HCT116 (cell line): ENCODE measurements at regions not wholly inside any gene's neighbourhood (a gene's known extent, or its start where the extent isn't known, plus 50 kb on each side); places are given as distances from the start of the nearest gene placed in this dataset.

Experiments
- ATAC-seq: fragments of 200-7000 bp; cut with Tn5 transposase; 2 replicates; pipeline ENCODE4 v1.9.1; 2020; ENCODE audit warnings: mild to moderate bottlenecking, moderate library complexity
- BruUV-seq: library from RNA; stranded (reverse); fragments of 400-500 nt; replicated peaks from 2 replicates; lab custom pipeline; 2021; lab: Mats Ljungman, UMichigan
- CTCF ChIA-PET: fragments of 300-600 bp; sonication (Branson Sonifier 250); formaldehyde crosslinking; loops from one replicate; lab custom pipeline; 2021; ENCODE audit warnings: antibody characterized with exemption; lab: Charles Lee
- POLR2A ChIA-PET: fragments of 300-600, 350-600 bp; sonication (Branson Sonifier 250); formaldehyde crosslinking; loops from one replicate; lab custom pipeline; 2021; ENCODE audit warnings: antibody characterized with exemption; lab: Charles Lee
- RAD21 ChIA-PET, 2 experiments: fragments of 300-600 bp; sonication (Branson Sonifier 250); formaldehyde crosslinking; loops; one replicate each; lab custom pipeline; 2023; ENCODE audit warnings: low total read pairs in 2 of 2; ENCODE audit not compliant: uncharacterized antibody in 2 of 2, unreplicated experiment in 2 of 2, low non-redundant PET in 1 of 2; lab: Charles Lee
- DNase-seq: peaks from one replicate; pipeline ENCODE4 v3.0.0-alpha.2; 2010; ENCODE audit warnings: low read depth, low spot score
- H2AFZ ChIP-seq: fragments of 200-600 bp; shearing (Covaris generic), sonication (generic); 2 replicates; pipeline ENCODE4 v1.6.1; 2017; ENCODE audit warnings: low read depth, mixed run types, mixed read lengths, antibody characterized with exemption, low read length; ENCODE audit not compliant: poor library complexity, severe bottlenecking
- H3K27ac ChIP-seq: 2 replicates; pipeline ENCODE4 v1.5.1; 2012; ENCODE audit warnings: low read depth, low read length
- H3K27me3 ChIP-seq: fragments of 200-600 bp; sonication (generic); 2 replicates; pipeline ENCODE4 v1.6.1; 2016; ENCODE audit warnings: mixed run types, low read length, mixed read lengths; ENCODE audit not compliant: insufficient read depth
- H3K36me3 ChIP-seq, 2 experiments: fragments of 200-500 bp in 1 of 2; fragments of 200-600 bp in 1 of 2; sonication (Bioruptor generic) in 1 of 2; sonication (generic) in 1 of 2; 2 replicates each; pipeline versions ENCODE4 v1.5.1 to v1.6.1; 2014 to 2016; ENCODE audit warnings: low read length in 2 of 2, inconsistent platforms in 1 of 2, mixed read lengths in 1 of 2, mixed run types in 1 of 2; ENCODE audit not compliant: insufficient read depth in 2 of 2, control insufficient read depth in 1 of 2
- H3K4me1 ChIP-seq, 2 experiments: fragments of 200-600 bp in 1 of 2; sonication (generic) in 1 of 2; 2 replicates each; pipeline versions ENCODE4 v1.5.1 to v1.6.1; 2012 to 2017; ENCODE audit warnings: low read length in 2 of 2, inconsistent platforms in 1 of 2, mild to moderate bottlenecking in 1 of 2, mixed read lengths in 1 of 2, mixed run types in 1 of 2, moderate library complexity in 1 of 2; ENCODE audit not compliant: insufficient read depth in 2 of 2, control insufficient read depth in 1 of 2
- H3K4me2 ChIP-seq: fragments of 200-600 bp; sonication (generic); 2 replicates; pipeline ENCODE4 v1.6.1; 2017; ENCODE audit warnings: mixed run types, low read length, mixed read lengths
- H3K4me3 ChIP-seq, 2 experiments: fragments of 200-600 bp in 1 of 2; sonication (generic) in 1 of 2; replicated peaks in 1 of 2; 2 replicates each; pipeline ENCODE4 v1.5.1; 2011 to 2016; ENCODE audit warnings: low read length in 2 of 2, control low read depth in 1 of 2, low read depth in 1 of 2, mild to moderate bottlenecking in 1 of 2, mixed read lengths in 1 of 2, mixed run types in 1 of 2
- H3K79me2 ChIP-seq: fragments of 200-600 bp; sonication (generic); 2 replicates; pipeline ENCODE4 v1.6.1; 2017; ENCODE audit warnings: mild to moderate bottlenecking, mixed run types, low read length, moderate library complexity, mixed read lengths; ENCODE audit not compliant: insufficient read depth
- H3K9ac ChIP-seq: fragments of 200-600 bp; sonication (generic); 2 replicates; pipeline ENCODE4 v1.6.1; 2016; ENCODE audit warnings: low read length, mixed read lengths
- H3K9me2 ChIP-seq: fragments of 200-600 bp; sonication (generic), shearing (Covaris generic); 2 replicates; pipeline ENCODE4 v1.6.1; 2017; ENCODE audit warnings: mixed run types, mild to moderate bottlenecking, moderate library complexity; ENCODE audit not compliant: insufficient read depth
- H3K9me3 ChIP-seq, 2 experiments: fragments of 200-500 bp in 1 of 2; fragments of 200-600 bp in 1 of 2; sonication (Bioruptor generic) in 1 of 2; sonication (generic) in 1 of 2; 2 replicates each; pipeline ENCODE4 v1.6.1; 2014 to 2017; ENCODE audit warnings: low read length in 2 of 2, mixed read lengths in 2 of 2, inconsistent platforms in 1 of 2, low read depth in 1 of 2, mild to moderate bottlenecking in 1 of 2, mixed run types in 1 of 2, moderate library complexity in 1 of 2; ENCODE audit not compliant: control insufficient read depth in 1 of 2, insufficient read depth in 1 of 2
- H4K20me1 ChIP-seq: fragments of 200-600 bp; sonication (generic), shearing (Covaris generic); 2 replicates; pipeline ENCODE4 v1.6.1; 2017; ENCODE audit warnings: mixed run types, mild to moderate bottlenecking, moderate library complexity; ENCODE audit not compliant: insufficient read depth
- ATF3 ChIP-seq: IDR thresholded peaks from 2 replicates; pipeline ENCODE4 v1.6.1; 2012
- CBX3 ChIP-seq: IDR thresholded peaks from 2 replicates; pipeline ENCODE4 v1.6.1; 2012; ENCODE audit warnings: low read depth
- CEBPB ChIP-seq: IDR thresholded peaks from 2 replicates; pipeline ENCODE4 v1.6.1; 2012; ENCODE audit warnings: low read depth
- CTCF ChIP-seq, 3 experiments: fragments of 200-600 bp in 1 of 3; sonication (generic) in 1 of 3; IDR thresholded peaks in 2 of 3; conservative IDR thresholded peaks in 1 of 3; 2 replicates each; pipeline ENCODE4 v1.5.1; 2012 to 2017; ENCODE audit warnings: low read depth in 2 of 3, low read length in 2 of 3, antibody characterized with exemption in 1 of 3, borderline replicate concordance in 1 of 3, control low read depth in 1 of 3, mild to moderate bottlenecking in 1 of 3, mixed read lengths in 1 of 3, mixed run types in 1 of 3, moderate library complexity in 1 of 3; ENCODE audit not compliant: insufficient read depth in 1 of 3
- EGR1 ChIP-seq: IDR thresholded peaks from 2 replicates; pipeline ENCODE4 v1.6.1; 2012; ENCODE audit warnings: low read depth
- EZH2phosphoT487 ChIP-seq: fragments of 200-600 bp; IDR thresholded peaks from 2 replicates; pipeline ENCODE4 v1.6.1; 2018; ENCODE audit warnings: antibody characterized with exemption, borderline replicate concordance
- FOSL1 ChIP-seq: IDR thresholded peaks from 2 replicates; pipeline ENCODE4 v1.6.1; 2012; ENCODE audit warnings: low read depth
- JUND ChIP-seq: IDR thresholded peaks from 2 replicates; pipeline ENCODE4 v1.6.1; 2012
- MAX ChIP-seq: IDR thresholded peaks from 2 replicates; pipeline ENCODE4 v1.6.1; 2012
- POLR2A ChIP-seq: IDR thresholded peaks from 2 replicates; pipeline ENCODE4 v1.7.0; 2011; ENCODE audit warnings: borderline replicate concordance; ENCODE audit not compliant: insufficient read depth, insufficient read length; ENCODE audit errors: extremely low read depth
- POLR2AphosphoS5 ChIP-seq: IDR thresholded peaks from 2 replicates; pipeline ENCODE4 v1.6.1; 2011; ENCODE audit warnings: mild to moderate bottlenecking, low read depth, low read length, moderate library complexity
- RAD21 ChIP-seq: IDR thresholded peaks from 2 replicates; pipeline ENCODE4 v1.6.1; 2012; ENCODE audit warnings: low read depth, mild to moderate bottlenecking
- SIN3A ChIP-seq: IDR thresholded peaks from 2 replicates; pipeline ENCODE4 v1.6.1; 2012; ENCODE audit warnings: low read depth
- SP1 ChIP-seq: IDR thresholded peaks from 2 replicates; pipeline ENCODE4 v1.6.1; 2012; ENCODE audit warnings: low read depth
- SRF ChIP-seq: IDR thresholded peaks from 2 replicates; pipeline ENCODE4 v1.6.1; 2012; ENCODE audit warnings: low read depth
- TCF7L2 ChIP-seq: IDR thresholded peaks from 2 replicates; pipeline ENCODE4 v1.7.0; 2011; ENCODE audit warnings: borderline replicate concordance, inconsistent platforms; ENCODE audit not compliant: insufficient read depth, insufficient read length; ENCODE audit errors: extremely low read depth
- YY1 ChIP-seq: IDR thresholded peaks from 2 replicates; pipeline ENCODE4 v1.6.1; 2011; ENCODE audit warnings: low read length, low read depth, moderate library complexity, mild to moderate bottlenecking; ENCODE audit not compliant: insufficient replicate concordance; ENCODE audit errors: extremely low read depth
- ZBTB33 ChIP-seq: IDR thresholded peaks from 2 replicates; pipeline ENCODE4 v1.6.1; 2011; ENCODE audit warnings: mild to moderate bottlenecking, low read length, moderate library complexity; ENCODE audit not compliant: insufficient replicate concordance; ENCODE audit errors: extremely low read depth
- ZFX ChIP-seq: fragments of 450-650 bp; IDR thresholded peaks from 2 replicates; pipeline ENCODE4 v1.6.1; 2017
- ZNF274 ChIP-seq: fragments of 200-500 bp; sonication (Bioruptor generic); IDR thresholded peaks from 2 replicates; pipeline ENCODE4 v1.6.1; 2014; ENCODE audit warnings: mild to moderate bottlenecking, low read depth, low read length, inconsistent platforms
- intact Hi-C: fragments of 100-400 bp; cut with micrococcal nuclease; formaldehyde crosslinking; loops from 2 replicates; pipeline ENCODE4 v1.10.0; 2022

- Histone ChIP-seq H4K20me1 (no peaks in the 10 kb centered on the region), H3K36me3 (no peaks in the 10 kb centered on the region), H3K4me3 (no peak overlapping the region), H3K79me2 (no peaks in the 10 kb centered on the region), H3K9me2 (no peaks in the 10 kb centered on the region), H3K27me3 (peaks cover 23% of the 10 kb centered on the region), H3K4me2 (no peak overlapping the region), H3K9me3 (no peaks in the 10 kb centered on the region), H2AFZ (no peak overlapping the region), H3K9ac (no peak overlapping the region), H3K27ac (no peak overlapping the region), H3K4me1 (no peaks in the 10 kb centered on the region)
- no TSS peak for BruUV-seq
- no peak for TF ChIP-seq EZH2phosphoT487
- TF ChIP-seq CBX3 = no peak
- TF ChIP-seq ZBTB33 = no peak
- no peak for TF ChIP-seq CTCF (IDR thresholded peaks at IDR 0.05 in 2 of 3, conservative IDR thresholded peaks at IDR 0.05 in 1 of 3; ENCODE audit: borderline replicate concordance in 1 of 3, insufficient read depth in 1 of 3, low read depth in 2 of 3, low read length in 2 of 3)
- no peak for TF ChIP-seq POLR2AphosphoS5
- TF ChIP-seq YY1 = no peak
- no peak for TF ChIP-seq FOSL1
- TF ChIP-seq ZNF274 = no peak
- TF ChIP-seq ATF3 = no peak
- no peak for TF ChIP-seq TCF7L2
- TF ChIP-seq CEBPB = no peak
- TF ChIP-seq SIN3A = no peak
- no peak for TF ChIP-seq POLR2A
- TF ChIP-seq SRF = no peak
- TF ChIP-seq RAD21 = no peak
- no peak for TF ChIP-seq SP1
- no peak for TF ChIP-seq EGR1
- no peak for TF ChIP-seq ZFX
- no peak for TF ChIP-seq MAX
- TF ChIP-seq JUND = no peak
- ATAC-seq (no peak), DNase-seq (no peak)
- RAD21 ChIA-PET = no interaction called here
- POLR2A ChIA-PET = no interaction called here
- intact Hi-C loops = no loop called here
- CTCF ChIA-PET = no interaction called here
Measured at GRCh38 chr3:135862361-135862760, 103.2 kb upstream of the PPP2R3A start.
